Fibroblast of lung (primary cell): ENCODE measurements at regions not wholly inside any gene's neighbourhood (a gene's known extent, or its start where the extent isn't known, plus 50 kb on each side); places are given as distances from the start of the nearest gene placed in this dataset.

Experiments
- CTCF ChIP-seq, 2 donors: IDR thresholded peaks in 1 of 2; conservative IDR thresholded peaks in 1 of 2; 1 replicate in 1 of 2; 2 replicates in 1 of 2; pipeline ENCODE4 v1.5.1; 2011 to 2012; ENCODE audit warnings: low read length in 2 of 2, control low read depth in 1 of 2, inconsistent platforms in 1 of 2, low read depth in 1 of 2, mild to moderate bottlenecking in 1 of 2
- EZH2 ChIP-seq: IDR thresholded peaks from 2 replicates; pipeline ENCODE4 v1.5.1; 2012; ENCODE audit warnings: low read length, control low read depth, mild to moderate bottlenecking; ENCODE audit errors: missing control alignments

- TF ChIP-seq CTCF (conservative IDR thresholded peaks at IDR 0.05 in 1 of 2, IDR thresholded peaks at IDR 0.05 in 1 of 2; ENCODE audit: low read depth in 1 of 2, low read length in 2 of 2) (no peak), EZH2 (no peak)
Observed at GRCh38 chr3:178036451-178037144, 499.6 kb upstream of the KCNMB2 start.
